A204.1 (cell line): ENCODE measurements at regions not wholly inside any gene's neighbourhood (a gene's known extent, or its start where the extent isn't known, plus 50 kb on each side); places are given as distances from the start of the nearest gene placed in this dataset.
"Not testable (repeated sequence)": the region's sequence is repeated elsewhere in the genome, so short reads cannot be mapped to it uniquely, and the experiment has no call there.

Experiments used
- FAIRE-seq: peaks from 2 replicates; lab custom pipeline; 2012; peaks lifted over from hg19 to GRCh38; lab: Jason Lieb, UNC

DNA sequence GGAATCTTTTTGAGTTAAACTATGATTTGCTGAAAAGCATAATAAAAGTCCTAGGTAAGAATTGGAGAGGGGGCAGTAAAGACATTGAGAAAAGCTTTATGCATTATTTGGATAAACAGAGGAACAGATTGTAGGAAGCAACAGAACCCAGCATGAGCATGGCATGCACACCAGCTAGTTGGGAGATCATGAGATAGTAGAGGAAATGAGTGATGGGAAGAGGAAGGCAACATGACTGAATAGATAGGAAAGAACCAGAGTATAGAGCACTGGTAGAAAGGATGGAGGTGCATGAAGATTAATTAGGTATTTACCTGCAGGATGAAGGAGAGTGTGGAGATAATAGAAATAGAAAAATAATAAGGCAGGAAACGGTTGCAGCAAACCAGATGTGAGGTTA lies 248.5 kb upstream of the LMO3 start:
- FAIRE-seq: no peak

DNA sequence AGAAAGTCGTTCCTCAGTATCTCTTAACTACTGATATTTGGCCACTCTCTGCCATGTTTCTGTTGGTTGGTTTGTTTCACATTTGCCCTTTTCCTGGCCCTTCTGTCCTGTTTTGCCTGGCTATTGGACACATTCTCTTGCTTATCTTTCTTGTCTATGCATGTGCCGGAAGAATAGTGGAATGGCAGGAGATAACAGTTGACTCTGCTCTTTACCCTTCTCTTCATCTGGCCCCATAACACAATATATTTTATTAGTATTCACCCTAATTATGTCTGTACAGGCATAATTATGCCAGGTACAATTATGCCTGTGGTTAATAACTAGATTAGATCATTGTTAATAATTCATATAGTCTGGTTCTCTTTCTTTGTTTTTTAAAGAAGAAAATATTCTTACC lies 243.5 kb upstream of the LMO3 start:
- FAIRE-seq: no peak

DNA sequence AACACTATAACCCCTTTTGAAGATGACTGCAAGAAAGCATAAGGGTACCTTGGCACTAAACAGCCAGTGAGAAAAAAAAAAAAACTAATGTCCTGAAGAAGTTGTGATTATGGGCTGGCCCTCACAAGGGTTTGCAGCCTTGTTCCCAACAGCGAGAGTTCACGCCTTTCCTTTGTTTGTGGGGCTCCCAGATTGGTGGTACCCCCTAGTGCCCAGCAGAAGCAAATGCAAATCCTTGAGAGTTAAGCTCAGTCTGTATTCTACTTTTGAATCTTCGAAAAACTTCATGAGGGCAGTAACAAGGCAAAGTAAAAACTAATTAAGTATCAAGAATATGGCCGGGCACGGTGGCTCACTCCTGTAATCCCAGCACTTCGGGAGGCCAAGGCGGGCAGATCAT lies 238.9 kb upstream of the LMO3 start:
- FAIRE-seq: no peak

DNA sequence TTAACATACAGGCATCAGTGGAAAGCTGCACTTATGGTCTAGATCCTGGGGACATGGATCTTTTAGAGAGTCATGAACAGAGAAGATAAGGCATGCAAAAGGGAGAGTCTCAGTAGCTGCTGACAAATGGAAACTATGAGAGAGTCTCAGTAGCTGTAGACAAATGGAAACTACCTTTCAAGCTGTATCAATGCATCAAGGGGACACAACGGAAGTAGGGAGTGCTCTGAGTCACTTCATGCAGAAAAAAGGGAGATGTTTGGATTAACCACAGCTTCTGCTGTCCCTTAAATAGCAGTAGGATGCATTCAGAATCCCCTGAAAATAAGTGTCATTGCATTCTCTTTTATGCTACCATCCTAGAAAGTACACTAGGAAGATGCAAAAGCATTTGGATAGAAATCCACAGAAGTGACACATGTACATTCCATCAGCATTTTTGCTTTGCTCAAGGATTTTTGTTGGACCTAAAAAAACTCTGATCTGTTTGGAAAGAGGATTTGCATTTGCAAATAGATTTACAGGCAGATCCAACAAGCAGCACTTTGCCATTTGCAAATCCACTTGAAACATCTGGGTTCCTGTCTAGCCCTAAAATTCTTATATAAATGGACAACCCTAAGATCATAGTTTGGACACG lies 227.5 kb upstream of the LMO3 start:
- no peak for FAIRE-seq

DNA sequence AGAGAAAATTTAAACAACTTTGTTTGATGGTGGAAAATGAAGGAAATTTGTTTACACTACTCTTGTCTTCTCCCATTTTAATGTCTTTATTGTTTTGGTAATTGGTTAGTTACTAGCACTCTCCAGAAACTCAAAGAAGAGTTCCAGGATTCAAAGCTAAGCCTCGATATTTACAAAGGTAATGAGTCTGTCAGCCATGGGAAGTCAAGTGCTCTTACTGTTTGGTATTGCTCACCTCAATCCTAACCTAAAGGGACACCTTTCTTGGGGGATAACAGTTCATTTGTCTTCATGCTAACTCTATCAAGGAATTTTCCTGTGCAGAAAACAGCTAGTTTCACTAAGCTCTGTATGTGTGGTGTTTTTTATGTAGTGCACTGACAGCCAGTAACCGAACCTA lies 222.9 kb upstream of the LMO3 start:
- no peak for FAIRE-seq

DNA sequence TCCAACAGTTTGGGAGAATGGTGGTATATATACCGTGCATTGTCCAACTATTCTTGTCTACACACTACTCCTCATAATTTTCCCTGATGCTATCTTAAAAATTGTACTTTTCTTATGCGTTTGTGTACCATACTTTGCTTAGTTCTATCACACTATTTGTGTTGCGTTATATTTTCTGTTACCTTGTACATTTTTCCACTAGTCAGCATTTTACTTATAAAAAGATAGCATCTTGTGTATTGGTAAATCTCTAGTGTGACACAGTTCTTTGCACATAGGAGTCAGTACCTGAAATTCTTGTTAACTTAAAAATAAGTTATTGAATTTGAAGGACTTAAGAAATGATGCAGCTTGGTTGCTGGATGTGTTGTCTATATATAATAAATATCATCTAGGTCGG lies 201.8 kb upstream of the LMO3 start:
- no peak for FAIRE-seq

DNA sequence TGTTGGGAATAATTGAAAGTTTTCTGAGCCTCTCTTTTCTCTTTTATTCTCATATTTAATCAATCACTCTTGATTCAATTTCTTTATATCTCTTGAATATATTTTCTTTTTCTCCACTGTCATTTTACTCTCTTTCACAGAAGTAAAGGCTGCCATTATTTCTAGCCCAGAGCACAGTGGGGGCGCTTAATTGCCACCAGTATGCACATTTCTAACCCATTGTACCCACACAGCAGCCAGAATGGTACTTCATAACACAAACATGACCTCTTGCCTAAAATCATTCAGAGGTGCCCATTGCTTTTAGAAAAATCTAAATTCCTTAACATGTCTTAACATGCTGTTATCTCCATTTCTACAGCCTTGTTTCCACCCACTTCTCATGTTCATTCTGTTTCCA lies 190.2 kb upstream of the LMO3 start:
- no peak for FAIRE-seq

DNA sequence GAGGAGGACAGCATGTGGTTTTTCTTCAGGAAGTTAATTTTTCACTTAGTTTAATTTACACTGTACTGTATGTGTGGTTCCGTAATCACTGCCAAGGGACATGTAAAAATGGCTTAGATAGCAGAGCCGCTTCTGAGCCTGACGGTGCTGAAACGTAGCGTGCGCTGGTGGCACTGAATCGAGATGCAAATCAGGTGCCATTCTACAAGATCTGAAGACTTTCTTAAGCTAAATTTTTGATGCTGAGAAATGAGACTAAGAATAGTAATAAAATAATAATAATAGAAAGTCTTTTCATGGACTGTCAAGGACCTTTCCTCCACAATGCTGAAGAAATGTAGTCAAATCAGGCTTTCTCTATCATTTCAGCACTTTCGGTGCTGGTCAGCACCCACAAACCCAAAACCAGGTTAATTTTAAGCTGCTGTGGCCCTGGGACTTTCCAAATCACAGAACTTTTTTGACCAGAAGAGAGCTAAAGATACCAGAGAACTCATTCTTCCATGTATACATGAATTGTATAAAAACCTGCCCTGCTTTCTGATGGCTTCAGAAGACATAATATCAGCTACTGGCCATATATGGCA lies 183.3 kb upstream of the LMO3 start:
- no peak for FAIRE-seq

DNA sequence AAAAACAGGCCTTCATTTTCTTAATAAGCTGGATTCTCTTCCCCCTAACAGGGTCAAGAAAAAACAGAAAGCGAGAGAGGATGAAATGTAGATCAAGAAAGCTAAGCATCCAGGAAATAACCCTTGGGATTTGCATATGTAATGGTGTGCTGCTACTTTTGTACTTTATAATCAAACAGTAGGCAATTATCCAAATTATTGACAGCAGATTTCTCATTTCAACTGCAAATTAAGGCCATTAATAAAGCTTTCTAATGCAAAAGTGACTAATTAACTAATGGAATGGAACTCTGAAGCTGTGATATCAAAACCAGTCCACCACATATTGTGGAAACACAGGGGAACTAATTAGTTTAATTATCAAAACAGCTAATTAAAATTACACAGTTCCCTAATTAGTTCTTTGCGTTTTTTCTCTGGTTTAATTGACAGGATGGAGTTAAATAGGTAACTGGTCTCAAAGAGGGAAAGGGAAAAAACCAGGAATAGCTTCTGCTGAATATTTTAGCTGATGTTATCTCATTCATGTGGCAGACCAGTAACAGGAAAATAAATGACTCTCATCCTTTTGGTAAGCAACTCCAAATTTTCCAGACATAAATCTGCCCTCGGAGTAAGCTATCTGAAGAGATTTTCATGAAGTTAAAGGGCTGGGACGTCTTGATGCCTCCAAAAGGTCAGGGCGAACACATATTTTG lies 182.7 kb upstream of the LMO3 start:
- no peak for FAIRE-seq

DNA sequence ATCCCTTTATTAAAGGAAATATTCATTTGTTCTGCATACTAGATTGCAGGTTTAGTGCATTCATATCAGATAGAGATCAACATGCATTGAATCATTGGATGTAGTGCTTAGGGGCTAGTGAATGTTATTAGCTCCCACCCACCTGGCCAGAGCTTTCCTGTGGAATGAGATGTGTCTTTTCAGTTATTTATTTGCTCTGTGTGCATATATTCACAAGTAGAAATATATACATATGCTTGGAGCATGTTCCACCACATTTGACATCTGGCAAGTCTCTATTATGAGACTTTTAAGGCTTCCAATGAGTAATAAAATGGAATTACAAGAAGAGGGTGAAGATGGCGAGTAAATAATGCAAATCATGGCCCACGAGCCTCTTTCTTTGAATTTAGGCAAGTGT lies 180.0 kb upstream of the LMO3 start:
- no peak for FAIRE-seq

DNA sequence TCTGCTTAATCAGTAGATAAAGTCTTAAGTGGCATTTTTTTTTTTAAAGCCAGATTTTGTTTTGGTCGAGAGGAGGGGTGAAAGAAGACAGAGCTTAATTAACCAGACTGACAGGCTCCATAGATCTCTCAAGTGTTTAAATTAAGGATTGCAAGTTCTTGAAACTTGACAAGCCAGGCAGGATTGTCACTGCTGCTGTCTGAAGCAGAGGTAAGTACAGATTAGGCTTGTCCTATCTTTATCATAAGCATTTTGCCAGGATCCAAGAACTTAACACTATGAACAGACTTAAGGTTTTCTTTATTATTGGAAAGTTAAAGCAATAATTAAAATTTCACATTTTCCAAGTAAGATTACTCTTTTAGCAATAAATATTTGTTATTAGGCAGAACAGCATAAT lies 179.6 kb upstream of the LMO3 start:
- FAIRE-seq: no peak

DNA sequence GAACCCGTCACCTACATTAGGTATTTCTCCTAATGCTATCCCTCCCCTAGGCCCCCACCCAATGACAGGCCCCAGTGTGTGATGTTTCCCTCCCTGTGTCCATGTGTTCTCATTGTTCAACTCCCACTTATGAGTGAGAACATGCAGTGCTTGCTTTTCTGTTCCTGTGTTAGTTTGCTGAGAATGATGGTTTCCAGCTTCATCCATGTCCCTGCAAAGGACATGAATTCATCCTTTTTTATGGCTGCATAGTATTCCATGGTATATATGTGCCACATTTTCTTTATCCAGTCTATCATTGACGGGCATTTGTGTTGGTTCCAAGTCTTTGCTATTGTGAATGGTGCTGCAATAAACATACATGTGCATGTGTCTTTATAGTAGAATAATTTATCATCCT lies 163.2 kb upstream of the LMO3 start:
- FAIRE-seq: not testable (repeated sequence)

DNA sequence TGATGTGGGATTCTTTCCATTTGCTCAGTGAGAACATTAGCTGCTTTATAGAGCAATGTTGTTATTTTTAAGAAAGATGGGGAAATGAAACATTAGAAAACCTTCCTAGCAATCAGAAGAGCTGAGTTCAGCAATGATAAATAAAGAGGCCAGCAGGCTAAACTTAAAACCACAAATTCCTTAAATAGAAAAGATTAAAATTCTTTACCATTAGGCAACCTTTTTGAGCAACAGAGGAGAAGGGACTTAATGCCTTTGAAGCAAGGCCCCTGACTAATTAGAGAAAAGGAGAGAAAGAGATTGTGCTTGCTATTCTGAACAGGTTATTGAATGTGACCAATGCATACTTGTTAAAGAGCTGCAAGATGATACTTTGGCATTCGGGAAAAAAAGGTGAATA lies 160.8 kb upstream of the LMO3 start:
- FAIRE-seq: no peak

DNA sequence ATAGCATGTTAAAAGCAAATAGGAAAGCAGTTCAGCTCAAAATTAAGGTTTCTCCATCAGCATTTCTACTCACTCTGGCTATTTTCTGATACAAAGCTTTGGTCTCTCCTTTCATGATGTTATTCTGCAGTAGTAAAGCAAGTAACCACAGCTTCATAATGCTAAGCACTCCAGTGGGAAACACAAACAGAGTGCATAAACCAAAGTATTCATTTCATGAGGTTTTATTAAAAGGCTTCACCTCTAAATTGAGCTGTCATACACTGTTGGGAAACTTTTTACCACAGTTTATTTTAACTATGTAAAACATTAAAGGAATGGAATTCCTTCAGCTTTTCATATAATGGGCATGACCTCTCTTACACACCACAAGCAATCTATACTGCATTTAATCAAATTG lies 157.9 kb upstream of the LMO3 start:
- no peak for FAIRE-seq

DNA sequence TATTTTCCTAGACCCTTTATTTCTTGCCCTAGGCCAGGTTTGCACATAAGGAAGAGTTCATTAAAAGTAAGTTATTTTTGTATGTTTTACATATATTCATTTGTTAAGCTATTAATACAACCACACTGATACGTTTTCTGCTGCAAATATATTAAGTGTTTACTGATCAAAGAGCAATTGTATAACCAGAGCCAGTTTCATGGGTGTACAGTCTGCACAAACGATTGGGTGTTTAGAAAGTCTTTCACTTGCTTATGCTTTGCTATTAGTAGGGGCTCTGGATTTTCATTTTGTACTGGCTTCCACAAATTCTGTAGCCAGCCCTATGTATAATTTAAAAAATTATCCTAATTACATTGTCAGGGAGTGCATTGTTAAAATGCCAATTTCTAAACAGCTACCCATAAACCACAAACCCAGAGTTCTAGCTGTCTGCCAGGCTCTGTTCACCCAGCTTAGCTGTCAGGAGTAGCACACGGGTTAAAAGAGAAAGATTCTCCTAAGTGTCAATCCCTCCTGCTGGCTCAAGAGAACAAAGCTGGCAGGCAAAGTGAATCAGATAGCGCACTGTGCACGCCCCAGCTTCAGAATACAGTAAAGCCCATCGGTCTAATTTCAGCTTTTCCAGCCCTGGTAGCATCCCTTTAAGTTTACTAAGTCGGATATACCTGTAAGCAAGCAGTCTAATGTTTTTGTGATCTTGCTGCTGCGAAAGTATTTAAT lies 151.0 kb upstream of the LMO3 start:
- no peak for FAIRE-seq

DNA sequence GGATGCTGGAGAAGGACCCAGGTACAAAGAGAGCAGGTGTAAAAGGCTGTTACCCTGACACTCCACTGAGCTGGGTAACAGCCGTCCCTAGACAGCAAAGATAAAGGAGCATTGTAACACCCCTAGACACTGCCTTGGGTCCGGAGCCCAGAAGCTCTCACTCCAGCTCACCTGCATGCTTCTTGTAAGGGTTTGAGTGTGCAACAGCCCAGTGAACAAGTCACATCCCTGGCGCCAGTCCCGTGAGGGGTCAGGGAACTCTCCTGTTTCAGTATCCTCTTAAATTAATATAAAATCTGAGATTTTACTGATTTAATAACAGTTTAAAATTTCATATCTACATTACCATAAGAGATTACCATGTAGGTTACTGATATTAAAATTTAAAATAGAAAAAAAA lies 124.8 kb upstream of the LMO3 start:
- FAIRE-seq: no peak

DNA sequence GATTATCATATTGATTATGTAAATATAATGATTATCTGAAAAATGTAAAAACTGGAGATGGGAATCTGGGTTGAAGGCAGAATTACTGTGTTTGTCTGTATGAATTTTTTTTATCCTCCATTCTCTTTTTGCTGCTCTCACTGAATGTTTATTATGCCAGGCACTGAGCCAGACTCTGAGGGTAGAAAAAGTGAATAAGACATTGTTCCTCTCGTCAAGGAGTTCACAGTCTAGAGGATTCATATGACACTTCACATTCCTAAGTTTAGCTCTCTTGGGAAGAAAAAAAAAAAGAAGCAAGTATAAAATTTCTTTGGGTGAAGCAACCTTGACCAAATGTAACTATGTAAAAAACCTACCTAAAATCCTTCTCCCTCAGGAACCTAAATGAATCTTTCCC lies 120.9 kb upstream of the LMO3 start:
- FAIRE-seq: no peak

DNA sequence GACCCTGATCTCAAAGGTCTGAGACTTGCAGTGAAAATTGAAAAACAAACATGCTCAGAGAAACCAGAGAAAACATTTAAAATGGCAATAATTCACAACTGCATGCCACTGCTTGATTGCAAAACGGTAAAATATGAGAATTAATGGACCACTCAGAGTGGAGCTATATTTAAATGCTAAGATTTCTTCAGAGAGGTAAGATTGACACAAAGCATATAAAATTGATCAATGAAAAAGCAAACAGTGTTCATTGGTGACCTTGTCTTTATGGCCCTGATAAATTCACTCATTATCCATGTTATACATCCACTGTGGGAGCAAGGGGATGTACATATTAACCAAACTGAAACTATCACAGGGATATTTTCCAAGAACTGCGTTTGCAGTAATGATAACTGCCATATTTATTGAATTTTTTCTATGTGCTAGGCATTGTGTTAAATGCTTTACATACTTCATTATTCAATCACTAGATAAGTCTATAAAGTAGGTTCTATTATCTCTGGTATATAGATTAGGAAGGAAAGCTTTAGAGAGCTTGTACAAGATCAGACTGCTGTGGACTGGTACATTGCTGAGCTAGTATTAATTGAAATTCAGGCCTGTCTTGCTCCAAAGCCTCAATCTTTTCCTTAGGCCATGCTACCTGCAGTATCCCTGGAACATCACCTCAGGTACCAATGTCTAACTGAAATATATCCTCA lies 113.9 kb upstream of the LMO3 start:
- FAIRE-seq: no peak

DNA sequence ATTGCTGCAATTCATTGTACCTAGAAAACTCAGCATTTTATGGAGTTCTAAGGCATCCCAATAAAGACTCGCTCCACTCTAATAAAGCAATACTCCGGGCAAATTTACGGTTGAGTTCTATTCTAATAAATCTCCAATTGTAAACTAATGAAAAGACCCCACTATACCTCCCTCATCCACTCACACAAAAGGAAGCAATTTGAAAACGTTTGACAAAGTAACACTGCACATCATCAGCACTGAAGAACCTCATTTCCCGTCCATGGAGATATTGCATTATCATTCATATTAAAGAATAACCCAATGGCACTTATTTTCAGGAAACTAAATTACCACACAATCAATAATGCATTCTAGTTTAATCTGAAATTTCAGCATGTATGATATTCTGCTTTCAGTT lies 111.0 kb upstream of the LMO3 start:
- no peak for FAIRE-seq

DNA sequence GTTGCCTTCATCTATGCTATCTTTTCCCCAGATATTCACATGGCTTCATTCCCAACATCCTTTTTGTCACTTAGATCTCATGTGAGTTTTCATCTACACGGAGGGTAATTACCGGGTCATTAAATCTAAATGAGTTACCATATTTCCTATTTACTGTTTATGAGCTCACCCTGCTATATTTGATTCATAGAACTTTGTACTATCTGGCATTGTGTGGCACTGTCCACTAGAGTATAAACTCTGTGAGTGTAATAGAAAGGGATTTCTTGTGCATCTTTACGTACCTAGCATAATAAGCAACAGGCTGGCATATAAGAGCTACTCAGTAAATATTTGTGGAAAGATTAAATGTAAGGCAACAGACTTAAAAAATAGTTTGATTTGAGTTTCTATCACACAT lies 86.1 kb upstream of the LMO3 start:
- no peak for FAIRE-seq

DNA sequence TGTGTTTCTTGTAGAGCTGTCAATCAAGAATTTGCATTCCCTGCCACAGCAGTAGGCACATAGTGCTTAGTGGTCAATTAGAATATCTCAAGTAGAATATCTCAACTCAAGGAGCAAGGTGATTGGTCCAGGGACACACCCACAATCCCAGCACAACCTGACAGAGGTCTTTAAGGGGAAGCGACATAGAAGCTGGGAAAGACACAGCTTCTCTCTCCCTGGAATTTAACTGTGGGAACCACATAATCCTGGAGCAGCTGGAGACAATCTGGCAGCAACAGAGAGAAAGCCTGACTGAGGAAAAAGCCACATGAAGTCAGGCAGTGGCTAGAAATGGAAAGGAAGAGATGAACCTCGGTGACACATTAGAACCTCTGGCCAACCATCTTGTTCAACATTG lies 85.7 kb upstream of the LMO3 start:
- no peak for FAIRE-seq

DNA sequence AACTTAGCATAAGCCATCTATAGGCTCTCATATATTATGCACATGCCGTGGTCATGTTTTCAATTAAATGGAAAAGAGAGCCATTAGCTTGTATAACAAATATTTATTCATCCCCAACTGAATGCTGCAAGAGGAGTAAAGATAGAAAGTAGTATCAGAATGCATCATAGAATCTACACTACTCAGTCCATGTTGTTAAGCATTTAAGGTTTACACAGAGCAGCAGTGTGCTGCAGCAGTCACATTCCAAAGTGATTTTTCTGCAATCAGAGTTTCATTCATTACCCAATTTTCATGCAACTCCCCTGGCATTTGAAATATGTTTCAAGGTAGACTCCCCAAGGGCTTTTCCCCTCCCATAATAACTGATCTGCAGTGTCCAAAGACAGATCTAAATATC lies 82.2 kb upstream of the LMO3 start:
- FAIRE-seq: no peak

DNA sequence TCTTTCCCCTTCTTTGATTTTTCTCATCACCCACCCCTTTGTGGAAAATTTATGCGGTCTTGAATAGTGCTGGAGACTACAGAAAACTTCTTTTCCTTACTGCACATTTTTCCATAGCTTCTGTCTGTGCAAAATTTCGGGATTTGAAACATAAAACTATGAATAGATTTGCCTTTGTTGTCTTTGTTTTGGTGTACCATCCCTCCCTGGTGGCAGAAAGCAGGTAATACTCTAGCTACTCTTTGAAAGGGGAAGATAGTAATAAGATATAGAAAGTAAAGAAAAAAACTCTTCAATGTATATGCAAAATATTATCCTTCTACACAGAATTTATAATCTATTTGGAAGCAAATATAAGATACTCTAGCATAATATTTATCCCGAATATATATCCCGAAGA lies 79.1 kb upstream of the LMO3 start:
- no peak for FAIRE-seq
